ENCODE measurements at regions not wholly inside any gene's neighbourhood (a gene's known extent, or its start where the extent isn't known, plus 50 kb on each side); places are given as distances from the start of the nearest gene placed in this dataset.

GRCh38 chr11:112471731-112472130, 211.1 kb upstream of the PLET1 start:
- no peak overlapping the region for H3K23ac ChIP-seq (ENCODE audit: low read depth, low read length, poor library complexity)
- no peak overlapping the region for H4K91ac ChIP-seq (ENCODE audit: low read depth, low read length, poor library complexity)
- no peak overlapping the region for H3K27ac ChIP-seq (replicated peaks; ENCODE audit: low read length)
- no peak overlapping the region for H3K14ac ChIP-seq (ENCODE audit: low read length)
- no peaks in the 10 kb centered on the region for H3K79me1 ChIP-seq (ENCODE audit: low read depth, low read length)
- no peak for DNase-seq (ENCODE audit: low spot score)
- H2AFZ ChIP-seq (ENCODE audit: low read length) = no peak overlapping the region
- no peak overlapping the region for H4K8ac ChIP-seq (ENCODE audit: low read depth, low read length)
- no peak overlapping the region for H3K4me3 ChIP-seq (ENCODE audit: low read length in 2 of 2)
- H3K36me3 ChIP-seq (replicated peaks in 1 of 2; ENCODE audit: control insufficient read depth in 2 of 2, insufficient read depth in 2 of 2, low read length in 2 of 2) = no peaks in the 10 kb centered on the region
- H2BK15ac ChIP-seq (ENCODE audit: low read length) = no peak overlapping the region
- no peak overlapping the region for H2BK120ac ChIP-seq (ENCODE audit: low read depth, low read length)
- H3K4me1 ChIP-seq (ENCODE audit: control insufficient read depth in 2 of 2, insufficient read depth in 1 of 2, low read depth in 1 of 2, low read length in 2 of 2) = peaks cover 0 to 2% of the 10 kb centered on the region in 2 donors
- H2AK5ac ChIP-seq (ENCODE audit: low read depth, low read length) = no peak overlapping the region
- no peak overlapping the region for H3K4me2 ChIP-seq (ENCODE audit: insufficient read depth, low read length, poor library complexity, severe bottlenecking)
- no peaks in the 10 kb centered on the region for H3K9me3 ChIP-seq (replicated peaks in 1 of 2; ENCODE audit: control insufficient read depth in 2 of 2, insufficient read depth in 1 of 2, low read depth in 1 of 2, low read length in 2 of 2)
- H3K27me3 ChIP-seq (ENCODE audit: control insufficient read depth in 3 of 3, insufficient read depth in 3 of 3, low read depth in 1 of 3, low read length in 3 of 3) = no peaks in the 10 kb centered on the region
- no peak overlapping the region for H3K4ac ChIP-seq (ENCODE audit: low read length)
- H2BK12ac ChIP-seq (ENCODE audit: low read length) = no peak overlapping the region
- no peak overlapping the region for H3K18ac ChIP-seq (ENCODE audit: low read length)
- H2BK5ac ChIP-seq (ENCODE audit: low read length) = no peak overlapping the region
- WGBS, 2 donors (ENCODE audit: extremely low coverage in 2 of 2, insufficient read length in 2 of 2, insufficient replicate concordance in 1 of 2) = no CpG with 5 or more reads among the region's 5 CpGs
- no peak overlapping the region for H3K9ac ChIP-seq (ENCODE audit: low read depth, low read length, poor library complexity)

GRCh38 chr11:112477152-112477551, 216.5 kb upstream of the PLET1 start:
- Histone ChIP-seq H3K4me3 (ENCODE audit: low read length in 2 of 2) (no peak overlapping the region), H3K9me3 (replicated peaks in 1 of 2; ENCODE audit: control insufficient read depth in 2 of 2, insufficient read depth in 1 of 2, low read depth in 1 of 2, low read length in 2 of 2) (no peaks in the 10 kb centered on the region), H2AFZ (ENCODE audit: low read length) (no peak overlapping the region), H2BK120ac (ENCODE audit: low read depth, low read length) (no peak overlapping the region), H3K36me3 (replicated peaks in 1 of 2; ENCODE audit: control insufficient read depth in 2 of 2, insufficient read depth in 2 of 2, low read length in 2 of 2) (no peaks in the 10 kb centered on the region), H3K9ac (ENCODE audit: low read depth, low read length, poor library complexity) (no peak overlapping the region), H3K27ac (replicated peaks; ENCODE audit: low read length) (no peak overlapping the region), H2BK15ac (ENCODE audit: low read length) (no peak overlapping the region), H3K23ac (ENCODE audit: low read depth, low read length, poor library complexity) (no peak overlapping the region), H4K8ac (ENCODE audit: low read depth, low read length) (no peak overlapping the region), H3K4me1 (ENCODE audit: control insufficient read depth in 2 of 2, insufficient read depth in 1 of 2, low read depth in 1 of 2, low read length in 2 of 2) (no peaks in the 10 kb centered on the region), H3K79me1 (ENCODE audit: low read depth, low read length) (no peaks in the 10 kb centered on the region), H4K91ac (ENCODE audit: low read depth, low read length, poor library complexity) (no peak overlapping the region), H3K27me3 (ENCODE audit: control insufficient read depth in 3 of 3, insufficient read depth in 3 of 3, low read depth in 1 of 3, low read length in 3 of 3) (peaks cover 0 to 2% (median 0%) of the 10 kb centered on the region in 3 experiments), H2BK12ac (ENCODE audit: low read length) (no peak overlapping the region), H2AK5ac (ENCODE audit: low read depth, low read length) (no peak overlapping the region), H2BK5ac (ENCODE audit: low read length) (no peak overlapping the region), H3K14ac (ENCODE audit: low read length) (no peak overlapping the region), H3K4me2 (ENCODE audit: insufficient read depth, low read length, poor library complexity, severe bottlenecking) (no peak overlapping the region), H3K18ac (ENCODE audit: low read length) (no peak overlapping the region), H3K4ac (ENCODE audit: low read length) (no peak overlapping the region)
- DNase-seq (ENCODE audit: low spot score) = no peak
- no CpG with 5 or more reads among the region's 2 CpGs for WGBS, 2 donors (ENCODE audit: extremely low coverage in 2 of 2, insufficient read length in 2 of 2, insufficient replicate concordance in 1 of 2)

- Histone ChIP-seq H2BK12ac (ENCODE audit: low read length) (no peak overlapping the region), H2BK15ac (ENCODE audit: low read length) (no peak overlapping the region), H3K36me3 (replicated peaks in 1 of 2; ENCODE audit: control insufficient read depth in 2 of 2, insufficient read depth in 2 of 2, low read length in 2 of 2) (no peaks in the 10 kb centered on the region), H3K9me3 (replicated peaks in 1 of 2; ENCODE audit: control insufficient read depth in 2 of 2, insufficient read depth in 1 of 2, low read depth in 1 of 2, low read length in 2 of 2) (no peaks in the 10 kb centered on the region), H3K4me3 (ENCODE audit: low read length in 2 of 2) (no peak overlapping the region), H2BK5ac (ENCODE audit: low read length) (no peak overlapping the region), H3K23ac (ENCODE audit: low read depth, low read length, poor library complexity) (no peak overlapping the region), H2AK5ac (ENCODE audit: low read depth, low read length) (no peak overlapping the region), H3K27me3 (ENCODE audit: control insufficient read depth in 3 of 3, insufficient read depth in 3 of 3, low read depth in 1 of 3, low read length in 3 of 3) (peaks cover 0 to 2% (median 0%) of the 10 kb centered on the region in 3 experiments), H4K91ac (ENCODE audit: low read depth, low read length, poor library complexity) (no peak overlapping the region), H2BK120ac (ENCODE audit: low read depth, low read length) (no peak overlapping the region), H3K27ac (replicated peaks; ENCODE audit: low read length) (no peak overlapping the region), H4K8ac (ENCODE audit: low read depth, low read length) (no peak overlapping the region), H3K4me1 (ENCODE audit: control insufficient read depth in 2 of 2, insufficient read depth in 1 of 2, low read depth in 1 of 2, low read length in 2 of 2) (no peaks in the 10 kb centered on the region), H3K18ac (ENCODE audit: low read length) (no peak overlapping the region), H2AFZ (ENCODE audit: low read length) (no peak overlapping the region), H3K79me1 (ENCODE audit: low read depth, low read length) (no peaks in the 10 kb centered on the region), H3K4me2 (ENCODE audit: insufficient read depth, low read length, poor library complexity, severe bottlenecking) (no peak overlapping the region), H3K4ac (ENCODE audit: low read length) (no peak overlapping the region), H3K14ac (ENCODE audit: low read length) (no peak overlapping the region), H3K9ac (ENCODE audit: low read depth, low read length, poor library complexity) (no peak overlapping the region)
- WGBS, 2 donors (ENCODE audit: extremely low coverage in 2 of 2, insufficient read length in 2 of 2, insufficient replicate concordance in 1 of 2) = no CpG with 5 or more reads among the region's 6 CpGs
- no peak for DNase-seq (ENCODE audit: low spot score)
These were observed 217.1 kb upstream of the PLET1 start for GRCh38 chr11:112477581-112478317.

GRCh38 chr11:112478806-112479205, 218.1 kb upstream of the PLET1 start:
- Histone ChIP-seq H3K4me2 (ENCODE audit: insufficient read depth, low read length, poor library complexity, severe bottlenecking) (no peak overlapping the region), H2BK15ac (ENCODE audit: low read length) (no peak overlapping the region), H3K23ac (ENCODE audit: low read depth, low read length, poor library complexity) (no peak overlapping the region), H2AFZ (ENCODE audit: low read length) (no peak overlapping the region), H3K9ac (ENCODE audit: low read depth, low read length, poor library complexity) (no peak overlapping the region), H3K27me3 (ENCODE audit: control insufficient read depth in 3 of 3, insufficient read depth in 3 of 3, low read depth in 1 of 3, low read length in 3 of 3) (peaks cover 0 to 2% (median 0%) of the 10 kb centered on the region in 3 experiments), H3K18ac (ENCODE audit: low read length) (no peak overlapping the region), H3K4me3 (ENCODE audit: low read length in 2 of 2) (no peak overlapping the region), H3K14ac (ENCODE audit: low read length) (no peak overlapping the region), H3K4me1 (ENCODE audit: control insufficient read depth in 2 of 2, insufficient read depth in 1 of 2, low read depth in 1 of 2, low read length in 2 of 2) (no peaks in the 10 kb centered on the region), H3K4ac (ENCODE audit: low read length) (no peak overlapping the region), H2AK5ac (ENCODE audit: low read depth, low read length) (no peak overlapping the region), H3K9me3 (replicated peaks in 1 of 2; ENCODE audit: control insufficient read depth in 2 of 2, insufficient read depth in 1 of 2, low read depth in 1 of 2, low read length in 2 of 2) (no peaks in the 10 kb centered on the region), H2BK12ac (ENCODE audit: low read length) (no peak overlapping the region), H2BK120ac (ENCODE audit: low read depth, low read length) (no peak overlapping the region), H4K91ac (ENCODE audit: low read depth, low read length, poor library complexity) (no peak overlapping the region), H3K79me1 (ENCODE audit: low read depth, low read length) (no peaks in the 10 kb centered on the region), H3K27ac (replicated peaks; ENCODE audit: low read length) (no peak overlapping the region), H3K36me3 (replicated peaks in 1 of 2; ENCODE audit: control insufficient read depth in 2 of 2, insufficient read depth in 2 of 2, low read length in 2 of 2) (no peaks in the 10 kb centered on the region), H4K8ac (ENCODE audit: low read depth, low read length) (no peak overlapping the region), H2BK5ac (ENCODE audit: low read length) (no peak overlapping the region)
- DNase-seq (ENCODE audit: low spot score) = no peak
- WGBS, 2 donors (ENCODE audit: extremely low coverage in 2 of 2, insufficient read length in 2 of 2, insufficient replicate concordance in 1 of 2) = no CpG with 5 or more reads among the region's 4 CpGs

All from neuronal stem cell (in vitro differentiated cells).